PC-3 (cell line): ENCODE measurements at regions not wholly inside any gene's neighbourhood (a gene's known extent, or its start where the extent isn't known, plus 50 kb on each side); places are given as distances from the start of the nearest gene placed in this dataset.

Experiments used
- ATAC-seq: fragments of 200-7000 bp; cut with Tn5 transposase; 2 replicates; pipeline ENCODE4 v1.9.1; 2020; ENCODE audit warnings: mild to moderate bottlenecking, moderate library complexity
- BruUV-seq: library from RNA; stranded (reverse); fragments of 400-500 nt; replicated peaks from 2 replicates; lab custom pipeline; 2021; lab: Mats Ljungman, UMichigan
- CTCF ChIA-PET: fragments of 300-600 bp; sonication (Branson Sonifier 250); formaldehyde crosslinking; loops from one replicate; lab custom pipeline; 2022; ENCODE audit warnings: antibody characterized with exemption; lab: Charles Lee
- POLR2A ChIA-PET: fragments of 300-600 bp; sonication (Branson Sonifier 250); formaldehyde crosslinking; loops from one replicate; lab custom pipeline; 2022; ENCODE audit warnings: antibody characterized with exemption; ENCODE audit not compliant: unreplicated experiment; lab: Charles Lee
- DNase-seq: peaks from one replicate; pipeline ENCODE4 v3.0.0-alpha.2; 2015
- H2AFZ ChIP-seq: fragments of 300-600 bp; sonication (generic); 2 replicates; pipeline ENCODE4 v1.6.0; 2016; ENCODE audit warnings: antibody characterized with exemption, low read length
- H3F3A ChIP-seq: fragments of 300-600 bp; sonication (generic); one replicate; pipeline ENCODE4 v1.6.0; 2017; ENCODE audit warnings: antibody characterized with exemption, low read length, control low read depth, mild to moderate bottlenecking; ENCODE audit not compliant: unreplicated experiment
- H3K27ac ChIP-seq: fragments of 300-600 bp; sonication (generic); 2 replicates; pipeline ENCODE4 v1.5.1; 2016; ENCODE audit warnings: mild to moderate bottlenecking, low read length
- H3K27me3 ChIP-seq: fragments of 300-600 bp; sonication (generic); 2 replicates; pipeline ENCODE4 v1.6.1; 2016; ENCODE audit warnings: low read length, mixed read lengths
- H3K36me3 ChIP-seq: fragments of 300-600 bp; sonication (generic); 2 replicates; pipeline ENCODE4 v1.6.1; 2016; ENCODE audit warnings: low read depth, mixed run types, low read length, mixed read lengths
- H3K4me1 ChIP-seq: fragments of 300-600 bp; sonication (generic); 2 replicates; pipeline ENCODE4 v1.5.1; 2016; ENCODE audit warnings: low read length; ENCODE audit not compliant: insufficient read depth
- H3K4me2 ChIP-seq: fragments of 300-600 bp; sonication (generic); 2 replicates; pipeline ENCODE4 v1.6.0; 2016; ENCODE audit warnings: low read length
- H3K4me3 ChIP-seq: fragments of 300-600 bp; sonication (generic); 2 replicates; pipeline ENCODE4 v1.5.1; 2016; ENCODE audit warnings: mild to moderate bottlenecking, low read length, mixed read lengths
- H3K79me2 ChIP-seq: fragments of 300-600 bp; sonication (generic); 2 replicates; pipeline ENCODE4 v1.6.1; 2017; ENCODE audit warnings: low read length, mixed read lengths
- H3K9ac ChIP-seq: fragments of 300-600 bp; sonication (generic); 2 replicates; pipeline ENCODE4 v1.6.0; 2016; ENCODE audit warnings: mild to moderate bottlenecking, low read length
- H3K9me2 ChIP-seq: fragments of 300-600 bp; sonication (generic); replicated peaks from 2 replicates; pipeline ENCODE4 v1.6.1; 2016; ENCODE audit warnings: mixed run types, low read length, mixed read lengths
- H3K9me3 ChIP-seq: fragments of 300-600 bp; sonication (generic); 2 replicates; pipeline ENCODE4 v1.6.1; 2016; ENCODE audit warnings: low read length, mixed read lengths
- H4K20me1 ChIP-seq: fragments of 300-600 bp; sonication (generic); 2 replicates; pipeline ENCODE4 v1.6.1; 2016; ENCODE audit warnings: low read length, mixed read lengths
- EZH2 ChIP-seq: fragments of 300-600 bp; sonication (generic); IDR thresholded peaks from one replicate; pipeline ENCODE4 v1.6.1; 2017; ENCODE audit warnings: antibody characterized with exemption, mild to moderate bottlenecking, low read length; ENCODE audit not compliant: unreplicated experiment
- EZH2phosphoT487 ChIP-seq: fragments of 300-600 bp; sonication (generic); IDR thresholded peaks from 2 replicates; pipeline ENCODE4 v1.6.1; 2018; ENCODE audit warnings: mild to moderate bottlenecking, antibody characterized with exemption, low read length, borderline replicate concordance
- intact Hi-C: fragments of 100-400 bp; cut with micrococcal nuclease; formaldehyde crosslinking; loops from 2 replicates; pipeline ENCODE4 v1.9.0; 2023
- TF ChIP-seq, protein P1 (sequence below): fragments of 300-600 bp; sonication (generic); conservative IDR thresholded peaks from 2 replicates; pipeline ENCODE4 v1.5.1; 2017; ENCODE audit warnings: antibody characterized with exemption, low read depth, mild to moderate bottlenecking, low read length

DNA sequence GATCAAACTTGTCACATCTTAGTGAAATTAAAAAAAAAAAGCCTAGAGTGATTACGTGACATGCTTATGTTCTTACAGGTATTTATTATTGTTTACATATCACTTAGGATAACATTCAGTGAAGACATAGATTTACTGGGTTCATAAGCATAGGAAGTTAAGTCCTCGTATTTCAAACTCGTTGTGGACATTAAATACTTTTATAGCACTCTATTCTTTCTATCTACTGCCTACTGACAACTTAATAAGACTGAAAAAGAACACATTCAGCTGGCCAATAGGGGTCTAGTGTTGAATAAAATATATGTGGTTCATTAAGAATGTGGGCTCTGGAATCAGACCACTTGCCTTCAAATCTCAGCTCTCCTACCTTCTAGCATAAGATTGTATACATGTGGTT, 1927.4 kb downstream of the PCDH9 start:
- Histone ChIP-seq H3F3A (no peaks in the 10 kb centered on the region), H3K9me3 (no peaks in the 10 kb centered on the region), H3K36me3 (no peaks in the 10 kb centered on the region), H3K27me3 (no peaks in the 10 kb centered on the region), H3K79me2 (no peaks in the 10 kb centered on the region), H3K4me2 (no peak overlapping the region), H4K20me1 (no peaks in the 10 kb centered on the region), H3K27ac (no peak overlapping the region), H2AFZ (no peak overlapping the region), H3K9me2 (no peaks in the 10 kb centered on the region), H3K4me1 (no peaks in the 10 kb centered on the region), H3K9ac (no peak overlapping the region), H3K4me3 (no peak overlapping the region)
- no peak for DNase-seq
- no peak for ATAC-seq
- intact Hi-C loops: no loop called here
- POLR2A ChIA-PET: no interaction called here
- TF ChIP-seq, protein P1, sequence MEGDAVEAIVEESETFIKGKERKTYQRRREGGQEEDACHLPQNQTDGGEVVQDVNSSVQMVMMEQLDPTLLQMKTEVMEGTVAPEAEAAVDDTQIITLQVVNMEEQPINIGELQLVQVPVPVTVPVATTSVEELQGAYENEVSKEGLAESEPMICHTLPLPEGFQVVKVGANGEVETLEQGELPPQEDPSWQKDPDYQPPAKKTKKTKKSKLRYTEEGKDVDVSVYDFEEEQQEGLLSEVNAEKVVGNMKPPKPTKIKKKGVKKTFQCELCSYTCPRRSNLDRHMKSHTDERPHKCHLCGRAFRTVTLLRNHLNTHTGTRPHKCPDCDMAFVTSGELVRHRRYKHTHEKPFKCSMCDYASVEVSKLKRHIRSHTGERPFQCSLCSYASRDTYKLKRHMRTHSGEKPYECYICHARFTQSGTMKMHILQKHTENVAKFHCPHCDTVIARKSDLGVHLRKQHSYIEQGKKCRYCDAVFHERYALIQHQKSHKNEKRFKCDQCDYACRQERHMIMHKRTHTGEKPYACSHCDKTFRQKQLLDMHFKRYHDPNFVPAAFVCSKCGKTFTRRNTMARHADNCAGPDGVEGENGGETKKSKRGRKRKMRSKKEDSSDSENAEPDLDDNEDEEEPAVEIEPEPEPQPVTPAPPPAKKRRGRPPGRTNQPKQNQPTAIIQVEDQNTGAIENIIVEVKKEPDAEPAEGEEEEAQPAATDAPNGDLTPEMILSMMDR: no peak
- no peak for TF ChIP-seq EZH2phosphoT487
- no peak for TF ChIP-seq EZH2
- BruUV-seq: no TSS peak
- CTCF ChIA-PET: no interaction called here

DNA sequence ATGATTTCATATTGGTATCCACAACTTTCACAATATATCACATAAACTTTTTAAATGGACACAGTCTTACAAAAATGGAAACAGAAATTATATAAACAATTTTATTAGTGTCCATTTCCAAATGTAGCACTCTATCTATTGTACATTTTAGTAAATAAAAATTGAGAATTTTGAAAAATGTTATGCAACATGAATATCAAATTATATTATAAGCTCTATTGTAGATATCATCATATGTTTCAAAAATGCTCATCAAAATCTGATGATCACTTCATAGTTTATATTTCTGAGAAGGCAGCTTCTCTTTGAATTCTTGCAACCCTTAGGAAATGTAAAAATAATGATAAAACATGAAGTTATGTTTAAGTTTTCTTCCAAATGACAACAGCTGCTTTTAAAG, 1928.6 kb downstream of the PCDH9 start:
- DNase-seq (no peak), ATAC-seq (no peak)
- no peaks in the 10 kb centered on the region for H4K20me1 ChIP-seq
- H3F3A ChIP-seq: no peaks in the 10 kb centered on the region
- H3K27me3 ChIP-seq: no peaks in the 10 kb centered on the region
- no peak overlapping the region for H3K4me2 ChIP-seq
- TF ChIP-seq, protein P1: no peak
- TF ChIP-seq EZH2phosphoT487 (no peak), EZH2 (no peak)
- H3K9me3 ChIP-seq: no peaks in the 10 kb centered on the region
- H3K27ac ChIP-seq: no peak overlapping the region
- no peaks in the 10 kb centered on the region for H3K4me1 ChIP-seq
- no peak overlapping the region for H3K4me3 ChIP-seq
- intact Hi-C loops: no loop called here
- H3K9ac ChIP-seq: no peak overlapping the region
- no peaks in the 10 kb centered on the region for H3K36me3 ChIP-seq
- no peaks in the 10 kb centered on the region for H3K9me2 ChIP-seq
- ChIA-PET POLR2A (no interaction called here), CTCF (no interaction called here)
- no peaks in the 10 kb centered on the region for H3K79me2 ChIP-seq
- no TSS peak for BruUV-seq
- no peak overlapping the region for H2AFZ ChIP-seq

DNA sequence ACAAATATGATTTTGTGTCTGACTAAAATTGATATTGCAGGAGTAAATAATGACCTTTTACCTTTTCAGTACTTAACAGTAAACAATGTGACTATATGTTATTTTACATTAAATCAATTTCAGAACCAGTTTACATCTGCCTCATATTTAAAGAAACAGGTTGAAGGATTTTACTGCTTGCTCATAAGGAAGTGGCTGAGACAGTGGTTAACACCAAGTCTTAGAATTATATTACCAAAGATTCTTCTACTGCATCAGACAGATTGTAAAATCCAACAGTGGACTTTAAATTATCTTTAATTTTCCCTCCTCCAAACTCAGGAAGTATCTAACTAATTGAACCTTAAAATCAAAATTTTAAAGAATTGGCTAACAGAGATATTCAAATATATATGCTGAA, 1929.9 kb downstream of the PCDH9 start:
- Histone ChIP-seq H3K9ac (no peak overlapping the region), H3K27me3 (no peaks in the 10 kb centered on the region), H3K36me3 (no peaks in the 10 kb centered on the region), H3K4me2 (no peak overlapping the region), H3K9me3 (no peaks in the 10 kb centered on the region), H3K4me1 (no peaks in the 10 kb centered on the region), H3K9me2 (no peaks in the 10 kb centered on the region), H3K4me3 (no peak overlapping the region), H3K27ac (no peak overlapping the region), H2AFZ (no peak overlapping the region), H3F3A (no peaks in the 10 kb centered on the region), H4K20me1 (no peaks in the 10 kb centered on the region), H3K79me2 (no peaks in the 10 kb centered on the region)
- ChIA-PET POLR2A (no interaction called here), CTCF (no interaction called here)
- no peak for DNase-seq
- no TSS peak for BruUV-seq
- TF ChIP-seq EZH2phosphoT487 (no peak), EZH2 (no peak)
- TF ChIP-seq, protein P1: no peak
- intact Hi-C loops: no loop called here
- ATAC-seq: no peak
